NB4 (cell line): ENCODE measurements at regions not wholly inside any gene's neighbourhood (a gene's known extent, or its start where the extent isn't known, plus 50 kb on each side); places are given as distances from the start of the nearest gene placed in this dataset.

ENCODE experiments used
- DNase-seq: peaks from one replicate; pipeline ENCODE4 v3.0.0; 2010; ENCODE audit warnings: low read depth
- H3K4me3 ChIP-seq: one replicate; pipeline ENCODE4 v1.5.1; 2011; ENCODE audit warnings: mild to moderate bottlenecking, low read depth, low read length, moderate library complexity
- MYC ChIP-seq: IDR thresholded peaks from 2 replicates; pipeline ENCODE4 v1.6.1; 2011; ENCODE audit warnings: low read depth, low read length
- POLR2A ChIP-seq: IDR thresholded peaks from 2 replicates; pipeline ENCODE4 v1.6.1; 2011; ENCODE audit warnings: mild to moderate bottlenecking; ENCODE audit not compliant: insufficient read length; ENCODE audit errors: extremely low read depth
- TF ChIP-seq, protein P1 (sequence below): IDR thresholded peaks from 2 replicates; pipeline ENCODE4 v1.6.1; 2011; ENCODE audit warnings: low read depth, low read length
- TF ChIP-seq, protein P2 (sequence below): IDR thresholded peaks from one replicate; pipeline ENCODE4 v1.5.1; 2012; ENCODE audit warnings: low read depth, low read length

DNA sequence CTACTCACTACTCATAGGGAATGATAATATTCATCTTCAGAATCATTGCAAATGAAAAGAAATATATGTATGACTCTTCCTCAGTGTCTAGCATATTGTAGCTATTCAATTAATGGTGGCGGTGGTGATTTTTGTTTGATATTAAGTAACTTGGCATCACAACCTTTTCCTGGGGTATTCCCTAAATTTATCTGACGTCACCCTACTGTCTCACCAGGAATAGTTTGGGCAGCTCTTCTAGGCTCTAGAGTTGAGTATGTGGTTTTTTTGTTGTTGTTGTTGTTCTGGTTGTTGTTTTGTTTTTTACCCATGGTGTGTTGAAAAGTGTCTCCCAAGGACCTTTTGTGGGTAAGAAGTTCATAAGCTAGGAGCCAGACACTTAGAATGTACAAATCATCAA, 1320.3 kb upstream of the LRRTM1 start:
- DNase-seq = no peak
- H3K4me3 ChIP-seq = no peak overlapping the region
- TF ChIP-seq MYC (no peak), POLR2A (no peak)
- TF ChIP-seq, protein P1, sequence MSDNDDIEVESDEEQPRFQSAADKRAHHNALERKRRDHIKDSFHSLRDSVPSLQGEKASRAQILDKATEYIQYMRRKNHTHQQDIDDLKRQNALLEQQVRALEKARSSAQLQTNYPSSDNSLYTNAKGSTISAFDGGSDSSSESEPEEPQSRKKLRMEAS = no peak
- TF ChIP-seq, protein P2, sequence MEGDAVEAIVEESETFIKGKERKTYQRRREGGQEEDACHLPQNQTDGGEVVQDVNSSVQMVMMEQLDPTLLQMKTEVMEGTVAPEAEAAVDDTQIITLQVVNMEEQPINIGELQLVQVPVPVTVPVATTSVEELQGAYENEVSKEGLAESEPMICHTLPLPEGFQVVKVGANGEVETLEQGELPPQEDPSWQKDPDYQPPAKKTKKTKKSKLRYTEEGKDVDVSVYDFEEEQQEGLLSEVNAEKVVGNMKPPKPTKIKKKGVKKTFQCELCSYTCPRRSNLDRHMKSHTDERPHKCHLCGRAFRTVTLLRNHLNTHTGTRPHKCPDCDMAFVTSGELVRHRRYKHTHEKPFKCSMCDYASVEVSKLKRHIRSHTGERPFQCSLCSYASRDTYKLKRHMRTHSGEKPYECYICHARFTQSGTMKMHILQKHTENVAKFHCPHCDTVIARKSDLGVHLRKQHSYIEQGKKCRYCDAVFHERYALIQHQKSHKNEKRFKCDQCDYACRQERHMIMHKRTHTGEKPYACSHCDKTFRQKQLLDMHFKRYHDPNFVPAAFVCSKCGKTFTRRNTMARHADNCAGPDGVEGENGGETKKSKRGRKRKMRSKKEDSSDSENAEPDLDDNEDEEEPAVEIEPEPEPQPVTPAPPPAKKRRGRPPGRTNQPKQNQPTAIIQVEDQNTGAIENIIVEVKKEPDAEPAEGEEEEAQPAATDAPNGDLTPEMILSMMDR = no peak

DNA sequence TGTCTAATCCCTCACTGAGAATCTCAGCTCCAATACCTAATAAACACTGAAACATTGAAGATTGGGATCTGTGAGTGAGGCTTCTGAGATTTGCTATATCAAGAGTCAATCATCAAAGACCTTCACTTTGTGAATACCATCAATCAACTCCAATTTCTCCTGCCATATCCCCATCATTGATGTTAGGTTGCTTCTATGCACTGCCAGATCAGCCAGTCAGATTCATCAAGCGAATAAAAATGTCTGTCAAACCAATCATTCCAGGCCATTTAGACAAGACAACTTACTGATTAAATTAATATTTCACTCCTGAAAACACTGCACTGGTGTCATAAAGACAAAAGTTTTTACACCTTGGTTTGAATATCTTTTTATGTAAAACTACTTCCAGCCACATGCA, 1295.5 kb upstream of the LRRTM1 start:
- DNase-seq = no peak
- TF ChIP-seq, protein P1 = no peak
- TF ChIP-seq, protein P2 = no peak
- TF ChIP-seq POLR2A (no peak), MYC (no peak)
- H3K4me3 ChIP-seq = no peak overlapping the region

DNA sequence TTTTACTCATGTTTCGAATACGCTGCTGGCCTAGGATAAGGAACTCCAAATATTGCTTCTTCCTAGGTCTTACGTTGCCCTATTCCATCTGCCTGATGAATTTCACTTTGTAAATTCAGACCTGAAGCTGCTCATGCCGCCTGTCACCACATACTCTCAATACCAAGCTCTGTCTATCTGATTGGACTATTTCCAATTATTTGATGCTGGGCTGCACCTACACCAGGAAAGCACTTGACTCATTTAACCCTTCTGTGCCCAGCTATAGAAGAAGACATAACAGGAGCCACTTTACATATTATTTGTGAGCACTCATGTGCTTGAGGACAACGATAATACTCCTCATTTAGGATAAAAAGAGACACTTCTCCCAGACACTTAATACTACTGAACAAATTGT, 1293.9 kb upstream of the LRRTM1 start:
- no peak overlapping the region for H3K4me3 ChIP-seq
- DNase-seq = no peak

DNA sequence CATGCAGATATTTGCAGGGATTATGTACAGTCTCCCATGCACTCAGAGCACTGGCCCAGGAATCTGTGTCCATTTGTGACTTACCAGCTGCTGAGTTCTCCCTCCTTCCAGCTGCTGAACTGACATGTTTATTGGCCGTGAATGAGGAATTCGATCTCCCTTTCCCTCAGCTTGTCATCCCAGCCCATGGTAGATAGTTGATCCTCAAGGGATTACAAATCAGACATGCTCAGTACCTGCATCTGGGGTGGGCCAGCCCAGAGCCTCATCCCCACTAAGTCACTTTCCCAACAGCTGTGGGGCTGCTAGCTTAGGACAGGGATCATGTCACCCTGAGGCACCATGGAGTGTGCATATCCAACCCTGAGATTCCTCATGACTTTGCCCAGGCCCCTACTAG, 1284.9 kb upstream of the LRRTM1 start:
- H3K4me3 ChIP-seq = no peak overlapping the region
- TF ChIP-seq POLR2A = no peak
- TF ChIP-seq, protein P2 = no peak
- TF ChIP-seq, protein P1 = no peak
- TF ChIP-seq MYC = no peak
- DNase-seq = no peak

More for the DNA sequence above, 1293.9 kb upstream of the LRRTM1 start:
- TF ChIP-seq, protein P2 = no peak
- TF ChIP-seq MYC (no peak), POLR2A (no peak)
- TF ChIP-seq, protein P1 = no peak

DNA sequence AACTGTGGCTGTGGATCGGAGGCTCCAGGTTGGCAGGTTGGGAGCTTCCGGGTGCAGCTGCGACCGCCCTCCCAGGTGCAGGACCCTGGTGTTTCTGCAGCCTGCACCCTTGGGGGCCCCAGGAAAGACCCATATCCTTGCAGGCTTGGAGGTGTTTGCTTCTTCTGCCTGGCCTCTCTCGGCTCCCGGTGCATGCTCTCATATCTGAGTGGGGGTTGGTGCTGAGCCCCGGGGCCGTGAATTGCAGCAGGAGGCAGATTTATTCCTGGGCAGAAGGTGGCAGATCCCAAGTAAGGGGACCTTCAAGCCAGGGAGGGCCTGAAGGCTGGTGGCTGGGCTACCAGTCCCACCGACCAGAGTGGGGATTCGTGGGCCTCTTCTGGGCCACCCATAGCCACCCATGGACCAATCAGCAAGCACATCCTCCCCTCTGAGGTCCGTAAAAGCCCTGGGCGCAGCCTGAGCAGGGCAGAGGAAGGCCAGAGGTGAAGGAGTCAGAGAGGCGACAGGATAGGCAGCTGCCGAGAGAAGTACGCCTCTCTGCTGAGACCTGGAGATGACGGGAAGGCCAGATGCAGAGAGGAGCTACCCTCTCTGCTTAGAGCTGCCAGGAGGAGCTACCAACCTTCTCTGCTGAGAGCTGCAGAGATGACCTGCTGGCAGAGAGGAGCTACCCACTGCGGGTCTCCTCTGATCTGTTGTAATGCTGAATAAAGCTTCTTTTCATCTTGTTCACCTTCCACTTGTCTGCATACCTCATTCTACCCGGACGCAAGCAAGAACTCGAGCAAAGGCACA, 1279.0 kb upstream of the LRRTM1 start:
- no peak for TF ChIP-seq POLR2A
- TF ChIP-seq, protein P2 = no peak
- TF ChIP-seq, protein P1 = no peak
- TF ChIP-seq MYC = no peak
- DNase-seq = no peak
- H3K4me3 ChIP-seq = no peak overlapping the region
